A673 (cell line): ENCODE measurements at regions not wholly inside any gene's neighbourhood (a gene's known extent, or its start where the extent isn't known, plus 50 kb on each side); places are given as distances from the start of the nearest gene placed in this dataset.

Experiments used
- EZH2 ChIP-seq: fragments of 200-600 bp; sonication (generic); IDR thresholded peaks from 2 replicates; pipeline ENCODE4 v1.6.1; 2017; ENCODE audit warnings: borderline replicate concordance, low read depth, mild to moderate bottlenecking, mixed read lengths, antibody characterized with exemption, low read length; ENCODE audit not compliant: poor library complexity, severe bottlenecking
- TF ChIP-seq, protein P1 (sequence below): fragments of 300-800, 200-600 bp; sonication (generic); conservative IDR thresholded peaks from 2 replicates; pipeline ENCODE4 v1.5.1; 2017; ENCODE audit warnings: low read depth, mild to moderate bottlenecking, antibody characterized with exemption, low read length, moderate library complexity, mixed read lengths

DNA sequence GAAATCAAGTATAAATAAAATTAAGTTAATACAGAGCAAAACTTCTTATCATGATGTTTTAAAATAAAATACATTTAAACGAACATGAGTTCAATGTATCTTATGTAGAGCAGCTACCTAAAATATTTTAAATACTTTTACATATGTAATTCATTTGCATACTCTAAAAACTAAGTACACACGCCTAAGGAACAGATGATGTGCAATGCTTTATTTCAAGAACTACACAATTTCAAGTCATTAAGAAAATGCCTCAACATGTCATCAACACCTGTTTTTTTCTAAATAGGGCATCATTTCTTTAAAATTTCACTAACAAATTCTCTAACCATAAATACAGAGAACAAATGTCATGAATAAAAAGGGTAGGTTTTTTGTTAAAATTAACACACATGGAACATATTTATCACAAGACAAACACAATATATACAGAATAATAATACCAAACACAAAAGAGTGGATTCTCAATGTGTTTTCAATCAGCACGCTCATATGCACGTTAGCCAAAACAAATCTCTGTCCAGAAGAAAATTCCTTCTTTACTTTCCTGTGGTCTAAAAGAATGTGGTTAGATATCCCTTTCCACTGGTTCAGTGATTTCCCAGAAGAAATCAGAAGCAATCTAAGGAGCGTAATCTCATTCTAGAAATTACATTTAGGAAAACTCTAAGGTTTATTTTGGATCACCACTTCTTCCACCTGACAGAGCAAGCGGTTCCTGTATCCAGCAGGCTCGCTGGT is 73.0 kb upstream of the PFKP start:
- TF ChIP-seq, protein P1, sequence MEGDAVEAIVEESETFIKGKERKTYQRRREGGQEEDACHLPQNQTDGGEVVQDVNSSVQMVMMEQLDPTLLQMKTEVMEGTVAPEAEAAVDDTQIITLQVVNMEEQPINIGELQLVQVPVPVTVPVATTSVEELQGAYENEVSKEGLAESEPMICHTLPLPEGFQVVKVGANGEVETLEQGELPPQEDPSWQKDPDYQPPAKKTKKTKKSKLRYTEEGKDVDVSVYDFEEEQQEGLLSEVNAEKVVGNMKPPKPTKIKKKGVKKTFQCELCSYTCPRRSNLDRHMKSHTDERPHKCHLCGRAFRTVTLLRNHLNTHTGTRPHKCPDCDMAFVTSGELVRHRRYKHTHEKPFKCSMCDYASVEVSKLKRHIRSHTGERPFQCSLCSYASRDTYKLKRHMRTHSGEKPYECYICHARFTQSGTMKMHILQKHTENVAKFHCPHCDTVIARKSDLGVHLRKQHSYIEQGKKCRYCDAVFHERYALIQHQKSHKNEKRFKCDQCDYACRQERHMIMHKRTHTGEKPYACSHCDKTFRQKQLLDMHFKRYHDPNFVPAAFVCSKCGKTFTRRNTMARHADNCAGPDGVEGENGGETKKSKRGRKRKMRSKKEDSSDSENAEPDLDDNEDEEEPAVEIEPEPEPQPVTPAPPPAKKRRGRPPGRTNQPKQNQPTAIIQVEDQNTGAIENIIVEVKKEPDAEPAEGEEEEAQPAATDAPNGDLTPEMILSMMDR, result no peak
- TF ChIP-seq EZH2, result no peak
